ENCODE measurements at regions not wholly inside any gene's neighbourhood (a gene's known extent, or its start where the extent isn't known, plus 50 kb on each side); places are given as distances from the start of the nearest gene placed in this dataset.
A peak's percentile ranks its signal among the peaks of the same experiment; 100 is the strongest.

GRCh38 chr5:4563400-4563799 lies 576.7 kb upstream of the ADAMTS16 start:
- Histone ChIP-seq H4K5ac (ENCODE audit: insufficient read length, low read depth, low read length) (no peak overlapping the region), H3K27ac (ENCODE audit: insufficient read length, low read depth, low read length) (no peak overlapping the region), H3K23me2 (ENCODE audit: insufficient read length, low read depth, low read length, poor library complexity, severe bottlenecking) (no peaks in the 10 kb centered on the region), H3K79me2 (ENCODE audit: insufficient read depth, low read length) (no peaks in the 10 kb centered on the region), H3K9me3 (ENCODE audit: control insufficient read depth, low read depth, low read length) (peaks cover 5% of the 10 kb centered on the region), H2BK120ac (ENCODE audit: low read depth, low read length, poor library complexity, severe bottlenecking) (no peak overlapping the region), H4K91ac (ENCODE audit: insufficient read length, low read depth, low read length) (no peak overlapping the region), H3K4me2 (ENCODE audit: insufficient read depth, insufficient read length, low read length) (no peak overlapping the region), H3K18ac (ENCODE audit: insufficient read length, low read depth, low read length) (no peak overlapping the region), H4K8ac (replicated peaks; ENCODE audit: insufficient read length, low read depth, low read length) (no peak overlapping the region), H2BK15ac (ENCODE audit: low read depth, low read length) (no peak overlapping the region), H3T11ph (ENCODE audit: low read length) (no peak overlapping the region), H3K56ac (ENCODE audit: insufficient read length, low read depth, low read length) (no peak overlapping the region), H3K79me1 (ENCODE audit: insufficient read depth, low read depth, low read length, poor library complexity, severe bottlenecking) (no peaks in the 10 kb centered on the region), H3K23ac (ENCODE audit: insufficient read length, low read depth, low read length) (no peak overlapping the region), H2AFZ (ENCODE audit: low read length) (no peak overlapping the region), H2BK5ac (ENCODE audit: insufficient read length, low read length) (no peak overlapping the region), H2AK5ac (ENCODE audit: insufficient read length, low read length) (no peak overlapping the region), H3K4me1 (ENCODE audit: insufficient read depth, low read length) (no peaks in the 10 kb centered on the region), H3K4ac (ENCODE audit: low read depth, low read length) (no peak overlapping the region), H2BK20ac (ENCODE audit: low read depth, low read length, poor library complexity, severe bottlenecking) (no peak overlapping the region), H4K20me1 (ENCODE audit: control insufficient read depth, insufficient read depth, insufficient read length) (no peaks in the 10 kb centered on the region), H3K14ac (ENCODE audit: insufficient read depth, low read length) (no peak overlapping the region), H3K9ac (ENCODE audit: extremely low read depth, insufficient read length, low read length) (no peak overlapping the region), H3K27me3 (ENCODE audit: insufficient read depth, low read length) (no peaks in the 10 kb centered on the region), H2BK12ac (ENCODE audit: insufficient read length, low read depth, low read length) (no peak overlapping the region)
- H3K36me3 Mint-ChIP-seq (ENCODE audit: insufficient read depth in 1 of 3, low read depth in 3 of 3) = peaks cover 9 to 16% (median 12%) of the 10 kb centered on the region in 3 experiments; a peak in 6 of 7 replicates
- H3K4me3 Mint-ChIP-seq = no peak overlapping the region
- H3K4me1 Mint-ChIP-seq = no peaks in the 10 kb centered on the region
- peaks cover 15 to 29% of the 10 kb centered on the region in 2 experiments for H3K9me3 Mint-ChIP-seq
- H3K27me3 Mint-ChIP-seq (ENCODE audit: low read depth) = no peaks in the 10 kb centered on the region
- no CpG with 5 or more reads among the region's 4 CpGs for WGBS (ENCODE audit: extremely low coverage, insufficient read length, low lambda C conversion rate)
- peak; percentile 87 for TF ChIP-seq CTCF (conservative IDR thresholded peaks at IDR 0.05)
- DNase-seq = peak; percentile 59
- no peak overlapping the region for H3K27ac Mint-ChIP-seq

All from H9 (cell line).